HG03025 (cell line): ENCODE measurements at regions not wholly inside any gene's neighbourhood (a gene's known extent, or its start where the extent isn't known, plus 50 kb on each side); places are given as distances from the start of the nearest gene placed in this dataset.

ENCODE experiments used
- ATAC-seq: cut with Tn5 transposase; IDR thresholded peaks from one replicate; pipeline ENCODE4 v1.9.1; 2021; ENCODE audit warnings: mild to moderate bottlenecking, moderate library complexity; ENCODE audit not compliant: unreplicated experiment, low FRiP score

GRCh38 chr20:40459299-40459698, 229.7 kb downstream of the MAFB start:
- no peak for ATAC-seq

GRCh38 chr20:40457404-40457803, 231.6 kb downstream of the MAFB start:
- ATAC-seq = no peak

- no peak for ATAC-seq
These were observed 236.3 kb downstream of the MAFB start for GRCh38 chr20:40452758-40453157.

DNA sequence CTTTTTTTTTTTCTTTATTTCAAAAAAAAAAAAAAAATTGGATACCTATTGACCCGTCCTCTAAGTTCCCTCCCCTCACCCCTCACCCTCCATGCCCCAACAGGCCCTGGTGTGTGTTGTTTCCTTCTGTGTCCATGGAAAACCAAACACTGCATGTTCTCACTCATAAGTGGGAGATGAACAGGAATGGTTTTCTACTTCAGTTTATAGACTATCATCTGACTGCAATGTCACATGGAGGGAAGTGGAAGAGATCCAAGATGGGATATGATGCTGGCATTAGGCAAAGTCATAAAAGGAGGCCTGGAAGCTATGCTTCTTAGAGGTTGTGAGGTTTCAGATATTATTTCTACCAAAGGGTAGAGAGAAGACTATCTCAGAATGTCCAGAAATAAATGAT, 237.5 kb downstream of the MAFB start:
- no peak for ATAC-seq

DNA sequence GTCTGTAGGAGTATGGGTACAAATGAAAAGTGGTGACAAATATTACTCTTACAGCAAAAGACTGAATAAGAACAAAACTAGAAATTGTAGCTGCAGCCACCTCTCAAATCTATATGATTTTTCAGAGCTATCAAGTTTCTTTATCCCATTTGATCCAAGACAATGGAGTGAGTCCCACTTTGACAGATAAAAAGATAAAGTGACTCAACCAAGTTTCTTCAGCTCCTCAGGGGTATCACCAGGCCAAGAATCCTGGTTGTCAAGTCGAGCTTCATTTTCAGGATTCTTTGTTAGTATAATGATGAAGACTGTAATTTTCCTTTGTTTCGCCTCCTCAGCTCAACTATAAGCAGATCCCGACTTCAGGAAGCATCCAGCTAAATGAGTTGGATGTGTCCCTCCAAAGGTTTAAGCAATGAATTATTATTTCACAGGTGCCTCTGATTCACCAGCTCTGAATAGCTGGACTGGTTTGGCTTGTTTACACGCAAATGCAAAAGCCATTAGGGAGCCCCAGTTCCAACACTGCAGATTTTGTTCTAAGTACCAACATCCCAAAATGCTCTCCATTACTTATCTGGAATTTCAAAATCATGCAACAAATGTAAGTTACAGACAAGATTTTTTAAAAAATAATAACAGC, 238.9 kb downstream of the MAFB start:
- ATAC-seq = no peak

GRCh38 chr20:40449144-40449690, 239.8 kb downstream of the MAFB start:
- no peak for ATAC-seq

DNA sequence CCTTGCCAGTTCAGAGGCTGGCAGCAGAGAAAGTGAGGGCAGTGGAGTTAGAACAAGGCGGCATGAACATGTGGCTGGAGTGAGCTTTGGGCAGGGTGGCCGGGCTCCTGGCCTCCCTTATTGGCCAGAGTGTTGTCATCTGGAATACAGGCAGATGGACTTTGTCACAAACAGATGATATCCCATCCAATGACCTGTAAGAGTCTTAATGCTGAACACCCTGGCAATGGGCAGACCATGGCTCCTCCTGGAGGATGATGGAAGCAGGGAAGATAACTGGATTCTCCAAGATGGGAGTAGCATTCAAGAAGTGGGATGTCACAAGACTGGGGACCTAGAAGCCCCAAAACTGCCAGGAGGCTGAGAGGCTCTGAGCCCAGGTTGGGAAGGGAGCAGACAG, 242.1 kb downstream of the MAFB start:
- ATAC-seq = no peak

DNA sequence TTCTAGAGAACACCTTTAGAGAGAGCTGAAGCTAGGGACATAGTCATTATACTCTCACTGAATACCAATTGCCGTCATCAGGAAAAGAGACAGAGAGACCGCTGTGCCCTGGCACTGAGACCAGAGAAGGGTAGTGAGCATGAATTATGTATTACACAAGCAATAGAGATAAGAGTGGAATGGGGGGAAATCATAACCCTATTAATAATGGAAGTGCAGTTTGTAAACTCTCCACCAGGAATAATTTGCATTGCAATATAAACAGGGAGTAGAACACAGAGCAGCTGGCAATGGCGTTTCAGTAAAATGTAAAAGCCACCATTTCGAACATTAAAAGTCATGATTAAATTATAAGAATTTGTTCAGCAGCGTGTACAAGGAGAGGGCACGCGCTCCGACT, 244.5 kb downstream of the MAFB start:
- no peak for ATAC-seq

GRCh38 chr20:40443753-40444152, 245.3 kb downstream of the MAFB start:
- no peak for ATAC-seq

- no peak for ATAC-seq
These were observed 246.7 kb downstream of the MAFB start for GRCh38 chr20:40442181-40442963.

DNA sequence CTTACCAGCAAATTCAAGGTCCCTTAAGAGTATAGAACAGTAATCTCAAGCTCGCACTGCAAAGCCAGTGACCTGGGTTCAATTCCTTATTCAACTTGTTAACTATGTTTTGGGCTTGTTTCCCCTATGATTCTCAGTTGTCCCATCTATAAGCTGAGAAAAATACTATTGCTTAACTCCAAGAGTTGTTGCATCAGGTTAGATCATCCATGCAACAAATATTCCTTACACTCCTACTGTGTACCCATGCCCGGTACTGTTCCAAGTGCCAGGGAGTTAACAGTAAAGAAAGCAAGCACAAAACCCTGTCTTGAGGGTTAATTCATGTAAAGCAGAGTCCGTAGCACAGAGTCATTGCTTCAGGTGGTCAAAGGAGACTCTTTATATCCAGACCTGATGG, 247.3 kb downstream of the MAFB start:
- ATAC-seq = no peak

GRCh38 chr20:40438161-40438830, 250.7 kb downstream of the MAFB start:
- no peak for ATAC-seq

DNA sequence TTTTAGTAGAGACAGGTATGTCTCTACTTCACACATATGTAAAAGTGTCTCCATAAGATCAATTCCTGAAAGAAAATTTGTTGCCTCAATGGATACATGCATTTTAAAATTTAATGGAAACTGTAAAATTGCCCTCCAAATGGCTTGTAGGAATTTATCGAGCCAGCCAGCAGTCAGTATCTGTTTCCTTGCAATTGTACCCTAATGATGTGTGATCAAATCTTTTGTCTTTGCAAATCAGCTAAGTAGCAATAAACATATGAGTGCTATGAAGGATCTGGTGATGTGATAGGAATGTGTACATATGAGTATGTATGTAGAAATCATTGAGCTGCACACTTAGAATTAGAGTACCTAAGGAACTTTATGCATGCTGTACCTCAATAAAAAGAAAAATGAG, 253.0 kb downstream of the MAFB start:
- ATAC-seq = no peak

GRCh38 chr20:40435146-40435895, 253.7 kb downstream of the MAFB start:
- ATAC-seq = no peak

DNA sequence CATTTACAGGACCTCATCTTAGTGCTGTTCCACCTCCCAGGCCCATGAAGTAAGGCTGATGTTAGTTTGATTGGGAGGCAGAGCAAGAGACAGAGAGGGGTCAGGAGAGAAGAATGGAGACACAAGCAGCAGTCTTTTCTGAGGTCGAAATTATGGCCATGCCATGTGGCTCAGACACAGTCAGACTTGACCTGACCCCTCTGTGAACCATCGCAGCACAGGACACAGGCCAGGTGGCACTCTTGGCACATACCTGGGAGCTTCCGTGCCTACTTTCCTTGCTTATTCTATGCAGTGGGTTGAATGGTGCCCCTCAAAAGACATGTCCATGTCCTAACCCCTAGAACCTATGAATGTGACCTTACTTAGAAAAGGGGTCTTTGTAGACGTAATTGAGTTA, 254.9 kb downstream of the MAFB start:
- ATAC-seq = no peak

- no peak for ATAC-seq
These were observed 255.6 kb downstream of the MAFB start for GRCh38 chr20:40433341-40433861.

DNA sequence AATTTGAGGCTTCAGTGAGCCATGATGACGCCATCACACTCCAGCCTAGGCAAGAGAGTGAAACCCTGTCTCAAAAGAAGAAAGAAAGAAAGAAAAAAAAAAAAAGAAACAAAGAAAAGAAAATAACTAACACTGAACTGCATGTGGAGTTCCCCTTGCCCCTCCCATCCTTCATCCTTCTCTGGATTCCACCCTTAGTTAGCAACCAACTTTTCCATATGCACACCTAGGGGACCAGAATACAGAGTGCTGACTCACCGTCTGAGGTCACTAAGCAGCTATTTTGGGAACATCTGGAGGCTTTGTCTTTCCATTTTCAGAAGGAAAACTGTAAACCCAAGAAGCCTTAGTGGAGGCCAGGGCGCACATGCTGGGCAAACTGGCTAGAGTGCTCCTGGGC, 257.4 kb downstream of the MAFB start:
- ATAC-seq = no peak

DNA sequence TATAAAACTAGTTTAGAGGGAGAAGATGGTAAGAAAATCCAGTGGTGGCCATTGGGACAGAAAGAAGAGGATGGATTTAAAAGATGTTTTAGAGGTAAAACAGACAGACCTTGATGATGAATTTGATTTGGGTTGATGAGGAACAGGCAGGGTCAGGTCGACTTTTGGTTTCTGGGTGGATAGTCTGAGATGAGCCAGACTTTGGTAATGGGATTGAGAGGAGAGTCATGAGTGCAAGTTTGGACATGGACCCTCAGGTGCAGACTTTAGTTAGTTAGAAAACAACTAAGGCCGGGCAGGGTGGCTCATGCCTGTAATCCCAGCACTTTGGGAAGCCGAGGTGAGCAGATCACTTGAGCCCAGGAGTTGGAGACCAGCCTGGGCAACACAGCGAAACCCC, 257.9 kb downstream of the MAFB start:
- ATAC-seq = no peak

GRCh38 chr20:40427026-40427425, 262.0 kb downstream of the MAFB start:
- no peak for ATAC-seq

GRCh38 chr20:40424695-40425094, 264.3 kb downstream of the MAFB start:
- no peak for ATAC-seq

- ATAC-seq = no peak
These were observed 266.4 kb downstream of the MAFB start for GRCh38 chr20:40422656-40423055.
